SK-N-SH (cell line): ENCODE measurements at regions not wholly inside any gene's neighbourhood (a gene's known extent, or its start where the extent isn't known, plus 50 kb on each side); places are given as distances from the start of the nearest gene placed in this dataset.

Experiments used
- CTCF ChIA-PET: fragments of 300-600, 350-600 bp; formaldehyde crosslinking; extraction: SDS; loops from one replicate; lab custom pipeline; 2021; lab: Yijun Ruan, JAX
- POLR2A ChIA-PET: fragments of 350-600 bp; sonication (Branson Sonifier 250); formaldehyde crosslinking; extraction: SDS; loops from one replicate; lab custom pipeline; 2020; ENCODE audit warnings: antibody characterized with exemption, inconsistent platforms; lab: Yijun Ruan, JAX
- DNase-seq: peaks from one replicate; pipeline ENCODE4 v3.0.0; 2012
- H2AFZ ChIP-seq: fragments of 200-600 bp; sonication (generic); 2 replicates; pipeline ENCODE4 v1.8.1; 2016; ENCODE audit warnings: antibody characterized with exemption, mild to moderate bottlenecking, low read depth
- H3F3A ChIP-seq: fragments of 200-600 bp; sonication (generic); replicated peaks from 2 replicates; pipeline ENCODE3; 2016; ENCODE audit warnings: antibody characterized with exemption, mild to moderate bottlenecking; ENCODE audit not compliant: insufficient read depth
- H3K27ac ChIP-seq, 2 experiments: fragments of 200-500 bp in 1 of 2; fragments of 200-600 bp in 1 of 2; sonication (Bioruptor generic) in 1 of 2; sonication (generic), shearing (Covaris generic) in 1 of 2; 2 replicates each; pipeline versions ENCODE4 v1.5.1 to v1.6.1; 2014 to 2016; ENCODE audit warnings: low read depth in 2 of 2, inconsistent platforms in 1 of 2, low read length in 1 of 2, mild to moderate bottlenecking in 1 of 2, mixed read lengths in 1 of 2
- H3K27me3 ChIP-seq: fragments of 200-600 bp; sonication (generic), shearing (Covaris generic); 2 replicates; pipeline ENCODE4 v1.6.1; 2016; ENCODE audit warnings: mixed run types; ENCODE audit not compliant: insufficient read depth
- H3K36me3 ChIP-seq, 2 experiments: fragments of 200-500 bp in 1 of 2; fragments of 200-600 bp in 1 of 2; sonication (Bioruptor generic) in 1 of 2; sonication (generic) in 1 of 2; replicated peaks in 1 of 2; 2 replicates each; pipeline versions ENCODE3 to v1.5.1; 2014 to 2016; ENCODE audit warnings: low read length in 1 of 2, mild to moderate bottlenecking in 1 of 2; ENCODE audit not compliant: insufficient read depth in 2 of 2, control insufficient read depth in 1 of 2
- H3K4me1 ChIP-seq, 2 experiments: fragments of 200-500 bp in 1 of 2; fragments of 200-600 bp in 1 of 2; sonication (Bioruptor generic) in 1 of 2; sonication (generic), shearing (Covaris generic) in 1 of 2; 2 replicates each; pipeline versions ENCODE4 v1.5.1 to v1.6.1; 2014 to 2016; ENCODE audit warnings: low read depth in 1 of 2, low read length in 1 of 2, mixed run types in 1 of 2; ENCODE audit not compliant: insufficient read depth in 2 of 2, control insufficient read depth in 1 of 2
- H3K4me2 ChIP-seq: fragments of 200-600 bp; sonication (generic), shearing (Covaris generic); 2 replicates; pipeline ENCODE4 v1.6.1; 2017; ENCODE audit warnings: mixed run types
- H3K4me3 ChIP-seq, 2 experiments: fragments of 200-500 bp in 1 of 2; fragments of 200-600 bp in 1 of 2; sonication (Bioruptor generic) in 1 of 2; sonication (generic), shearing (Covaris generic) in 1 of 2; 2 replicates each; pipeline versions ENCODE4 v1.5.1 to v1.8.1; 2014 to 2016; ENCODE audit warnings: low read depth in 2 of 2, inconsistent platforms in 1 of 2, low read length in 1 of 2, mild to moderate bottlenecking in 1 of 2, mixed read lengths in 1 of 2, moderate library complexity in 1 of 2
- H3K79me2 ChIP-seq: fragments of 200-600 bp; sonication (generic); 2 replicates; pipeline ENCODE4 v1.8.1; 2017; ENCODE audit warnings: mild to moderate bottlenecking; ENCODE audit not compliant: insufficient read depth
- H3K9ac ChIP-seq: fragments of 200-600 bp; sonication (generic); 2 replicates; pipeline ENCODE4 v1.6.1; 2017; ENCODE audit warnings: mixed run types
- H3K9me2 ChIP-seq: fragments of 200-600 bp; sonication (generic); 2 replicates; pipeline ENCODE4 v1.6.1; 2017; ENCODE audit warnings: mixed run types
- H3K9me3 ChIP-seq: fragments of 200-600 bp; sonication (generic); 2 replicates; pipeline ENCODE4 v1.6.1; 2017; ENCODE audit warnings: mixed run types, mild to moderate bottlenecking, moderate library complexity
- H4K20me1 ChIP-seq: fragments of 200-600 bp; sonication (generic); 2 replicates; pipeline ENCODE4 v1.6.1; 2017; ENCODE audit warnings: mild to moderate bottlenecking, mixed run types; ENCODE audit not compliant: insufficient read depth
- CHD2 ChIP-seq: fragments of 150-350 bp; IDR thresholded peaks from 2 replicates; pipeline ENCODE4 v1.6.1; 2018; ENCODE audit warnings: low read length; ENCODE audit not compliant: partially characterized antibody
- ELF1 ChIP-seq: IDR thresholded peaks from 2 replicates; pipeline ENCODE4 v1.4.0; 2012
- EP300 ChIP-seq, 2 experiments: IDR thresholded peaks; 2 replicates each; pipeline versions ENCODE4 v1.4.0 to v1.6.1; 2012; ENCODE audit warnings: borderline replicate concordance in 1 of 2, low read depth in 1 of 2, low read length in 1 of 2
- FOSL2 ChIP-seq: IDR thresholded peaks from 2 replicates; pipeline ENCODE4 v1.4.0; 2012; ENCODE audit warnings: low read depth, mild to moderate bottlenecking, moderate library complexity, borderline replicate concordance
- FOXJ3 ChIP-seq: sonication (generic); formaldehyde crosslinking; IDR thresholded peaks from 2 replicates; pipeline ENCODE4 v1.5.1; 2020; ENCODE audit warnings: mild to moderate bottlenecking, missing genetic modification reagents
- FOXM1 ChIP-seq: IDR thresholded peaks from 2 replicates; pipeline ENCODE4 v1.4.0; 2012; ENCODE audit warnings: low read depth, mild to moderate bottlenecking
- GATA2 ChIP-seq: sonication (generic); formaldehyde crosslinking; IDR thresholded peaks from 2 replicates; pipeline ENCODE4 v1.5.0; 2020; ENCODE audit warnings: mild to moderate bottlenecking, missing genetic modification reagents
- IRF3 ChIP-seq: fragments of 150-350 bp; IDR thresholded peaks from 2 replicates; pipeline ENCODE4 v1.6.1; 2016; ENCODE audit warnings: mild to moderate bottlenecking, low read depth, low read length
- JUND ChIP-seq: IDR thresholded peaks from 2 replicates; pipeline ENCODE4 v1.4.0; 2012
- MEF2A ChIP-seq: IDR thresholded peaks from 2 replicates; pipeline ENCODE4 v1.4.0; 2012; ENCODE audit warnings: low read depth, borderline replicate concordance
- MXI1 ChIP-seq: IDR thresholded peaks from 2 replicates; pipeline ENCODE4 v1.6.1; 2012; ENCODE audit warnings: mild to moderate bottlenecking, low read depth, low read length, improper control_type of control experiment
- NFIC ChIP-seq: IDR thresholded peaks from 2 replicates; pipeline ENCODE4 v1.4.0; 2012; ENCODE audit warnings: borderline replicate concordance
- NRF1 ChIP-seq: IDR thresholded peaks from 2 replicates; pipeline ENCODE4 v1.6.1; 2012; ENCODE audit warnings: low read depth, mild to moderate bottlenecking, low read length
- PBX3 ChIP-seq: IDR thresholded peaks from 2 replicates; pipeline ENCODE4; 2012
- RAD21 ChIP-seq: IDR thresholded peaks from 2 replicates; pipeline ENCODE4 v1.6.1; 2012; ENCODE audit warnings: mild to moderate bottlenecking, low read length
- REST ChIP-seq: IDR thresholded peaks from 2 replicates; pipeline ENCODE4 v1.6.1; 2012; ENCODE audit warnings: mild to moderate bottlenecking, low read depth, low read length, moderate library complexity
- RFX5 ChIP-seq: IDR thresholded peaks from 2 replicates; pipeline ENCODE4 v1.6.1; 2012; ENCODE audit warnings: mild to moderate bottlenecking, improper control_type of control experiment, low read length
- RXRA ChIP-seq: IDR thresholded peaks from 2 replicates; pipeline ENCODE4 v1.4.0; 2012; ENCODE audit warnings: low read depth, mild to moderate bottlenecking, borderline replicate concordance
- SIN3A ChIP-seq: IDR thresholded peaks from 2 replicates; pipeline ENCODE4 v1.6.1; 2012; ENCODE audit warnings: low read depth, mild to moderate bottlenecking, low read length, moderate library complexity, borderline replicate concordance
- TAF1 ChIP-seq: IDR thresholded peaks from 2 replicates; pipeline ENCODE4 v1.6.1; 2012; ENCODE audit warnings: low read depth, mild to moderate bottlenecking, low read length, moderate library complexity, borderline replicate concordance
- TCF12 ChIP-seq: IDR thresholded peaks from 2 replicates; pipeline ENCODE4 v1.4.0; 2012
- TEAD4 ChIP-seq: IDR thresholded peaks from 2 replicates; pipeline ENCODE4 v1.4.0; 2012; ENCODE audit warnings: mild to moderate bottlenecking, borderline replicate concordance; ENCODE audit not compliant: insufficient read depth
- ZBTB33 ChIP-seq: IDR thresholded peaks from 2 replicates; pipeline ENCODE4 v1.4.0; 2012; ENCODE audit warnings: low read depth, borderline replicate concordance
- WGBS: methylation state at CpG from one replicate; pipeline ENCODE4 v1.1.6; 2017; ENCODE audit warnings: low lambda C conversion rate; 5-methylcytosine and 5-hydroxymethylcytosine counted together

DNA sequence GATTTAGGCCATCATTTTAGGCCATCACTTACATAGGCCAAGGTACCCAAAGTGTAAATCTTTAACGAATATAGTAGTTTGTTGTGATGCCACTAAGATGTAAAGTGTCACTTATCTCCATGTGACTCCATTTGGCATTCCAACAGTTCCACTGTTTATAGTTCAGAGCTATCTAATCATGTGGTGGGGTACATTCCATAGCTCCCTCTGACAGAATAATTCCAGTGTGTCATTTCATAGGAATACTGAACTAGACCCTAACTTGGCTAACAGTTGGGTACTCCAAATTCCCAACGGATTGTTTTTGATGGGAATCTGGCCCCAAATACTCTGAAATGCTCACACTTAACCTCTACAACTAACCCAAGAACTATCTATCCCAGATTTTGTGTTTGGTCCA is 76.7 kb upstream of the FST start:
- H3K36me3 ChIP-seq: no peaks in the 10 kb centered on the region
- H3K4me3 ChIP-seq: no peak overlapping the region
- H2AFZ ChIP-seq: no peak overlapping the region
- H3K9me2 ChIP-seq: no peaks in the 10 kb centered on the region
- no peaks in the 10 kb centered on the region for H3K9me3 ChIP-seq
- peaks cover 0 to 16% of the 10 kb centered on the region in 2 experiments; a peak in 2 of 4 replicates for H3K4me1 ChIP-seq
- no peak overlapping the region; the same call in 1 of the 2 replicates for H3K9ac ChIP-seq
- no peaks in the 10 kb centered on the region for H3K27me3 ChIP-seq
- POLR2A ChIA-PET: no interaction called here
- no peak overlapping the region for H3K4me2 ChIP-seq
- H3K79me2 ChIP-seq: no peaks in the 10 kb centered on the region
- no peak for TF ChIP-seq PBX3
- TF ChIP-seq FOSL2: no peak
- no peak for TF ChIP-seq TAF1
- no peak for TF ChIP-seq SIN3A
- peak in 1 of 2 experiments; percentile 48; a peak in 1 of 4 replicates for TF ChIP-seq EP300 (IDR thresholded peaks at IDR 0.05; ENCODE audit: borderline replicate concordance in 1 of 2, low read depth in 1 of 2, low read length in 1 of 2)
- TF ChIP-seq FOXM1: no peak
- TF ChIP-seq NFIC: peak; percentile 18; the same call in 1 of the 2 replicates
- TF ChIP-seq JUND: 0 out of 2 replicates have a peak, but pooled peaks have one; percentile 2
- TF ChIP-seq GATA2 (CRISPR knock-in tag): no peak
- no peak for TF ChIP-seq ELF1
- TF ChIP-seq IRF3: no peak
- peak; percentile 18; the same call in 1 of the 2 replicates for TF ChIP-seq TCF12
- TF ChIP-seq NRF1: no peak
- no peak for TF ChIP-seq RFX5
- no peak for TF ChIP-seq RAD21
- TF ChIP-seq MEF2A: 0 out of 2 replicates have a peak, but pooled peaks have one; percentile 21
- no peak for TF ChIP-seq MXI1
- TF ChIP-seq TEAD4: peak; percentile 60; the same call in 1 of the 2 replicates
- WGBS: 7% methylated on average over 2 of the region's 2 CpGs
- no peaks in the 10 kb centered on the region for H4K20me1 ChIP-seq
- CTCF ChIA-PET: no interaction called here
- DNase-seq: no peak
- peak overlapping the region in 1 of 2 experiments; percentile 70; a peak in 2 of 4 replicates for H3K27ac ChIP-seq
- peaks cover 26% of the 10 kb centered on the region for H3F3A ChIP-seq

DNA sequence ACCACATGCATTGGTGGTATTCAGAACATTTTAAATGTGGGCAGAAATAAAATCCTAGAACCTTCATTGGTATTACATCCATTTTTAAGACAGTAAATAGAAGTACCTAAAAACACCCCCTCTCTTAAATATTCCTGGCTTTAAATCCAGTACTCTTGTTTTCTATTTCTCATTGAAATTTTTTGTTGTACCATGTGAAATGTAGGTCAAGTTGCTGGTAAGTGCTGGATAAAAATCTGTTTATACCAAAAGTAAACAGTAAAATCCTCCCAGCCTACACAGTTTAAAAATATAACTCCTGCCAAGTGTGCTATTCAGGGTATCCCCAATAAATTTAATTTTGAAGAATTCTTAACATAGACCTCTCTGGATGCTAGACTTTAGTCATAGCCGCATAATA is 75.0 kb upstream of the FST start:
- POLR2A ChIA-PET: no interaction called here
- DNase-seq: no peak
- Histone ChIP-seq H3K9me3 (no peaks in the 10 kb centered on the region), H3K4me1 (peaks cover 0 to 16% of the 10 kb centered on the region in 2 experiments; a peak in 2 of 4 replicates), H3F3A (peaks cover 26% of the 10 kb centered on the region), H3K4me3 (no peak overlapping the region), H3K9ac (no peak overlapping the region), H3K79me2 (no peaks in the 10 kb centered on the region), H3K27me3 (no peaks in the 10 kb centered on the region), H3K27ac (no peak overlapping the region), H3K4me2 (no peak overlapping the region), H4K20me1 (no peaks in the 10 kb centered on the region), H3K9me2 (no peaks in the 10 kb centered on the region), H3K36me3 (no peaks in the 10 kb centered on the region), H2AFZ (no peak overlapping the region)
- CTCF ChIA-PET: no interaction called here
- 77% methylated on average over 1 of the region's 1 CpG for WGBS
- TF ChIP-seq REST (no peak), EP300 (IDR thresholded peaks at IDR 0.05; ENCODE audit: borderline replicate concordance in 1 of 2, low read depth in 1 of 2, low read length in 1 of 2) (no peak), RAD21 (no peak), NRF1 (no peak), RXRA (no peak), ZBTB33 (no peak), CHD2 (no peak), SIN3A (no peak), FOXJ3 (CRISPR knock-in tag) (no peak)
